NCI-H1105 treated with DMSO at 0.1 percent for 48 hours (cell line): ENCODE measurements at regions not wholly inside any gene's neighbourhood (a gene's known extent, or its start where the extent isn't known, plus 50 kb on each side); places are given as distances from the start of the nearest gene placed in this dataset.

Experiments used
- DNase-seq: peaks from one replicate; lab custom pipeline; 2025; lab: John Stamatoyannopoulos, UW

- no peak for DNase-seq
Measured at GRCh38 chr5:135218790-135219568, 180.1 kb downstream of the MACROH2A1 start.

- DNase-seq: no peak
Measured at GRCh38 chr5:135218486-135218755, 180.6 kb downstream of the MACROH2A1 start.

- DNase-seq: no peak
Measured at GRCh38 chr5:135217669-135218485, 181.2 kb downstream of the MACROH2A1 start.

- peak; percentile 62 for DNase-seq
Measured at GRCh38 chr5:135216471-135217343, 182.3 kb downstream of the MACROH2A1 start.

GRCh38 chr5:135215617-135216470, 181.8 kb upstream of the PITX1 start:
- no peak for DNase-seq

GRCh38 chr5:135214897-135215616, 181.0 kb upstream of the PITX1 start:
- DNase-seq: no peak

GRCh38 chr5:135213466-135214239, 179.6 kb upstream of the PITX1 start:
- DNase-seq: no peak

GRCh38 chr5:135213027-135213386, 179.0 kb upstream of the PITX1 start:
- no peak for DNase-seq

GRCh38 chr5:135212361-135213026, 178.5 kb upstream of the PITX1 start:
- no peak for DNase-seq

GRCh38 chr5:135211791-135212190, 177.8 kb upstream of the PITX1 start:
- no peak for DNase-seq

GRCh38 chr5:135211083-135211790, 177.2 kb upstream of the PITX1 start:
- DNase-seq: no peak

- no peak for DNase-seq
Measured at GRCh38 chr5:135210286-135211055, 176.4 kb upstream of the PITX1 start.

- DNase-seq: no peak
Measured at GRCh38 chr5:135208903-135209721, 175.1 kb upstream of the PITX1 start.

GRCh38 chr5:135208555-135208902, 174.5 kb upstream of the PITX1 start:
- no peak for DNase-seq

GRCh38 chr5:135207866-135208265, 173.8 kb upstream of the PITX1 start:
- DNase-seq: no peak

- DNase-seq: no peak
Measured at GRCh38 chr5:135206862-135207261, 172.8 kb upstream of the PITX1 start.

GRCh38 chr5:135205632-135206349, 171.8 kb upstream of the PITX1 start:
- no peak for DNase-seq
